ENCODE measurements at regions not wholly inside any gene's neighbourhood (a gene's known extent, or its start where the extent isn't known, plus 50 kb on each side); places are given as distances from the start of the nearest gene placed in this dataset.
"Not testable (repeated sequence)": the region's sequence is repeated elsewhere in the genome, so short reads cannot be mapped to it uniquely, and the experiment has no call there.

DNA sequence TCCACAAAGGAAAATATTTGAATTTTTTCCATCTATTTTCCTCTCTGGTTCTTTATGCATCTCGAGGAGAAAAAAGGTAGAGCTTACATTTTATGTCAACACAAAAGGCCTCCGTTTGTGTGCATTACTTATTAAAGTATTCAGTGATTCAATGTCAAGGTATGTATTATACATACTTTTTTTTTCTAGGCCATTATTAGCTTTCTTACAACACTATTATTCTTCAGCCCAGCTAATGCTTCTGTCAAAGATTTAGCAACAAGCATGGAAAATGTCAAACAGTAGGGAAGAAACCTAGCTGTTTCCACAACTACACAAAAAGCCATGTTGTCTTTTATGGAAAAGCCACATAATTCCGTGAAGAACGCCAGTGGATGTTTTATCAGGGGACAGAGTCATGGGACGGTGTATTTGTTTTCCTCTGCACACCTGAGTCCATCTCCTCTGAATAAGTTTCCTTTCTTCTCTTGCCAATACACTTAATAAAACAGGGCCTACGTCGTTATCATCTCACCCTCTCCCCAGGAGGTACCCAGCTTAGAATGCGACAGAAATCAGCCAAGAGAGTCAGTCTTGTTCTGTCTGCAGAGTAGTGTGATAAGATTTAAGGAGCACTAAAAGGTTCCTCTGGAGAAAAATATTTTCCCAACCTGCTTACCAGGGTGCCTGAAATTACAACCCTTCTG lies 209.7 kb upstream of the AUTS2 start:
- Histone ChIP-seq H3K79me2 (ENCODE audit: control insufficient read depth, insufficient read depth, low read length) (no peaks in the 10 kb centered on the region), H3K4ac (ENCODE audit: low read depth, low read length) (no peak overlapping the region), H4K5ac (ENCODE audit: low read length) (no peak overlapping the region), H4K8ac (ENCODE audit: low read depth, low read length) (no peak overlapping the region), H3K27me3 (ENCODE audit: insufficient read depth, low read length, poor library complexity) (no peaks in the 10 kb centered on the region), H3K79me1 (ENCODE audit: low read length) (no peaks in the 10 kb centered on the region), H3K9ac (ENCODE audit: low read length) (no peak overlapping the region), H2AK5ac (ENCODE audit: low read length) (no peak overlapping the region), H3K18ac (ENCODE audit: low read length) (no peak overlapping the region), H3K4me3 (ENCODE audit: low read length) (no peak overlapping the region), H2BK15ac (replicated peaks; ENCODE audit: low read depth) (no peak overlapping the region), H3K36me3 (ENCODE audit: control insufficient read depth, insufficient read depth, low read length) (no peaks in the 10 kb centered on the region), H3K4me1 (ENCODE audit: control insufficient read depth, low read depth, low read length) (peaks cover 2% of the 10 kb centered on the region), H3K4me2 (ENCODE audit: low read length) (no peak overlapping the region), H2BK5ac (ENCODE audit: low read length) (no peak overlapping the region), H3K23ac (ENCODE audit: low read length) (no peak overlapping the region), H3K27ac (ENCODE audit: low read depth, low read length) (peak overlapping the region; percentile 49), H2BK120ac (ENCODE audit: low read depth, low read length) (no peak overlapping the region), H3K56ac (ENCODE audit: low read length) (no peak overlapping the region)
- no CpG with 5 or more reads among the region's 8 CpGs for WGBS (ENCODE audit: extremely low coverage, insufficient coverage, low lambda C conversion rate)
- DNase-seq: peak; percentile 83

DNA sequence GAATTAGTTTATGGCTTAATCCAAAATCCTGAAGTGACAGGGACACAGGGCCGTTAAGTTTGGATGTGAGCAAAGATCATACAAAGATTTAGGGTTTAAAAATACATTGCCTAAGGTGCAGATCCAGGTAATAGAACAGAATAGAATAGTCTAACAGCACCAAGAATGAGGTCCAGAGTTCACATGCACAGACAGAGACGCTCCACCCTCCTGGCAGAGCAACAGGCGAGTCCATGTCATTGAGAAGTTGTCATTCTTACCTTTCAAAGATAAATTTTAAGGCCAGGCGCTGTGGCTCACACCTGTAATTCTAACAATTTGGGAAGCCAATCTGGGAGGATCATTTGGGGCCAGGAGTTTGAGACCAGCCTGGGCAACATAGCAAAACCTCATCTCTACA lies 209.1 kb upstream of the AUTS2 start:
- Histone ChIP-seq H3K4ac (ENCODE audit: low read depth, low read length) (no peak overlapping the region), H2AK5ac (ENCODE audit: low read length) (no peak overlapping the region), H3K56ac (ENCODE audit: low read length) (no peak overlapping the region), H4K5ac (ENCODE audit: low read length) (no peak overlapping the region), H4K8ac (ENCODE audit: low read depth, low read length) (no peak overlapping the region), H2BK5ac (ENCODE audit: low read length) (no peak overlapping the region), H3K27ac (ENCODE audit: low read depth, low read length) (peak overlapping the region; percentile 49), H3K4me3 (ENCODE audit: low read length) (no peak overlapping the region), H3K4me1 (ENCODE audit: control insufficient read depth, low read depth, low read length) (peaks cover 2% of the 10 kb centered on the region), H3K79me1 (ENCODE audit: low read length) (no peaks in the 10 kb centered on the region), H3K27me3 (ENCODE audit: insufficient read depth, low read length, poor library complexity) (no peaks in the 10 kb centered on the region), H3K4me2 (ENCODE audit: low read length) (no peak overlapping the region), H2BK120ac (ENCODE audit: low read depth, low read length) (no peak overlapping the region), H3K79me2 (ENCODE audit: control insufficient read depth, insufficient read depth, low read length) (no peaks in the 10 kb centered on the region), H3K23ac (ENCODE audit: low read length) (no peak overlapping the region), H3K36me3 (ENCODE audit: control insufficient read depth, insufficient read depth, low read length) (no peaks in the 10 kb centered on the region), H2BK15ac (replicated peaks; ENCODE audit: low read depth) (no peak overlapping the region), H3K9ac (ENCODE audit: low read length) (no peak overlapping the region), H3K18ac (ENCODE audit: low read length) (no peak overlapping the region)
- no peak for DNase-seq
- no CpG with 5 or more reads among the region's 4 CpGs for WGBS (ENCODE audit: extremely low coverage, insufficient coverage, low lambda C conversion rate)

DNA sequence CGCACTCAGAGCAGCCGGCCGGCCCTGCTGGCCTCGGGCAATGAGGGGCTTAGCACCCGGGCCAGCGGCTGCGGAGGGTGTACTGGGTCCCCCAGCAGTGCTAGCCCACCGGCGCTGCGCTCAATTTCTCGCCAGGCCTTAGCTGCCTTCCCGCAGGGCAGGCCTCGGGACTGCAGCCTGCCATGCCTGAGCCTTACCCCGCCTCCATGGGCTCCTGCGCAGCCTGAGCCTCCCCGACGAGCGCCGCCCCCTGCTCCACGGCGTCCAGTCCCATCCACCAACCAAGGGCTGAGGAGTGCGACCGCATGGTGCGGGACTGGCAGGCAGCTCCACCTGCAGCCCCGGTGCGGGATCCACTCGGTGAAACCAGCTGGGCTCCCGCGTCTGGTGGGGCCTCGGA lies 204.4 kb upstream of the AUTS2 start:
- H3K27ac ChIP-seq (ENCODE audit: low read depth, low read length); H3K4me1 ChIP-seq (ENCODE audit: control insufficient read depth, low read depth, low read length); H4K8ac ChIP-seq (ENCODE audit: low read depth, low read length); H3K4me3 ChIP-seq (ENCODE audit: low read length); H4K5ac ChIP-seq (ENCODE audit: low read length); H3K27me3 ChIP-seq (ENCODE audit: insufficient read depth, low read length, poor library complexity); H3K79me2 ChIP-seq (ENCODE audit: control insufficient read depth, insufficient read depth, low read length); H2AK5ac ChIP-seq (ENCODE audit: low read length); H3K23ac ChIP-seq (ENCODE audit: low read length); DNase-seq; H3K36me3 ChIP-seq (ENCODE audit: control insufficient read depth, insufficient read depth, low read length); H3K79me1 ChIP-seq (ENCODE audit: low read length); H2BK15ac ChIP-seq (replicated peaks; ENCODE audit: low read depth); H3K4me2 ChIP-seq (ENCODE audit: low read length); H2BK120ac ChIP-seq (ENCODE audit: low read depth, low read length); H3K9ac ChIP-seq (ENCODE audit: low read length); H3K56ac ChIP-seq (ENCODE audit: low read length); H2BK5ac ChIP-seq (ENCODE audit: low read length); H3K18ac ChIP-seq (ENCODE audit: low read length); H3K4ac ChIP-seq (ENCODE audit: low read depth, low read length): not testable (repeated sequence)
- WGBS (ENCODE audit: extremely low coverage, insufficient coverage, low lambda C conversion rate): no CpG with 5 or more reads among the region's 30 CpGs

DNA sequence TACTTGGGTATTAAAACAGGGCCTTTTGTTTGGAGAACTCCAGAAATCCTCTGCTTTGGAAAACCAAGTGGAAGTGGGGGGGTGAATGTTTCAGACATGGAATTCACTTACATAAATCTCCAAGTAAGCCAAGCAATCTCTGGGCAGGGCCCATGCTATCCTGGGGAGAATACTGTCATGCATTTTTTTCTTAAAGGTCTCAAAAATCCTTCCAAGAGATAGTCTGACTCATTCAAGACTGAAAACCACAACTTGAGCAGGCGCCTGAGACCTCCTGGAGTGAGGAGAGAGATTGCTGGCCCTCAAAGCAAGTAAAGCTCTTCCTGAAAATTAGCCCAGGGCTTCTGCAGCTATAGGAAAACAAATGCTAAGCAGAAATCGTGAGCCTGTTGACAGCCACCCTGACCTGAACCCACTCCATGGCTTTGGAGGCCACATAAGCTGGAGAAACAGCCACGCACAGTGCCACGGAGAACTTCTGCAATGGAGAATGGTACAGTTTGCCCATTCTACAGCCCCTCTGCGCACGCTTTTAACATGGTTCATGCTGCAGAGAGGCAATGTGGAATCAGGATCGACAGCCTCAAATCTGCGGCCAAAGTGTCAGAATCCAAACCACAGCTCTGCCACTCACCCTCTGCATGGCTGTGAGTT lies 203.1 kb upstream of the AUTS2 start:
- H3K23ac ChIP-seq (ENCODE audit: low read length): no peak overlapping the region
- no CpG with 5 or more reads among the region's 8 CpGs for WGBS (ENCODE audit: extremely low coverage, insufficient coverage, low lambda C conversion rate)
- H4K8ac ChIP-seq (ENCODE audit: low read depth, low read length): no peak overlapping the region
- peak overlapping the region; percentile 56 for H2BK120ac ChIP-seq (ENCODE audit: low read depth, low read length)
- no peak overlapping the region for H2BK5ac ChIP-seq (ENCODE audit: low read length)
- no peak overlapping the region for H2BK15ac ChIP-seq (replicated peaks; ENCODE audit: low read depth)
- H2AK5ac ChIP-seq (ENCODE audit: low read length): no peak overlapping the region
- H4K5ac ChIP-seq (ENCODE audit: low read length): no peak overlapping the region
- peak overlapping the region; percentile 9 for H3K56ac ChIP-seq (ENCODE audit: low read length)
- peak; percentile 88 for DNase-seq
- H3K4me3 ChIP-seq (ENCODE audit: low read length): no peak overlapping the region
- H3K79me2 ChIP-seq (ENCODE audit: control insufficient read depth, insufficient read depth, low read length): no peaks in the 10 kb centered on the region
- peaks cover 2% of the 10 kb centered on the region for H3K4me1 ChIP-seq (ENCODE audit: control insufficient read depth, low read depth, low read length)
- peak overlapping the region; percentile 55 for H3K18ac ChIP-seq (ENCODE audit: low read length)
- peak overlapping the region; percentile 43 for H3K27ac ChIP-seq (ENCODE audit: low read depth, low read length)
- H3K4ac ChIP-seq (ENCODE audit: low read depth, low read length): no peak overlapping the region
- no peaks in the 10 kb centered on the region for H3K27me3 ChIP-seq (ENCODE audit: insufficient read depth, low read length, poor library complexity)
- no peaks in the 10 kb centered on the region for H3K79me1 ChIP-seq (ENCODE audit: low read length)
- no peak overlapping the region for H3K4me2 ChIP-seq (ENCODE audit: low read length)
- H3K36me3 ChIP-seq (ENCODE audit: control insufficient read depth, insufficient read depth, low read length): no peaks in the 10 kb centered on the region
- no peak overlapping the region for H3K9ac ChIP-seq (ENCODE audit: low read length)

DNA sequence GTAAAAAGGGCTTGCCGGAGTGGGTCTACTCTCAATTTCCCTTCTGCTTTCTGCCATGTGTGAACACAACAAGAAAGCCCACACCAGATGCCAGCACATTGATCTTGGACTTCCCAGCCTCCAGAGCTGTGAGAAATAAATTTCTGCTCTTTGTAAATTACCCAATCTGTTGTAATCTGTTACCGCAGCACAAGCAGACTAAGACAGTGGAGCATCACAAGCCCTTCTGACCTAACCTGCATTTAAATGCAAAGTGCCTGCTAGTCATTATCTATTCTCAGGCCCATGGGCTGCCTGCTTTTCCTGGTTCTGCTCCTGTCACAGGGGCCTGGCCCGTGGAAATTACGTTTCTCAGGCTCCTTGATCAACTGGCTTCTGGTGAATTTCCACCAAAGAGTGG lies 199.3 kb upstream of the AUTS2 start:
- DNase-seq: no peak
- peak overlapping the region; percentile 26 for H3K56ac ChIP-seq (ENCODE audit: low read length)
- H2BK5ac ChIP-seq (ENCODE audit: low read length): peak overlapping the region; percentile 22
- no peak overlapping the region for H3K4me2 ChIP-seq (ENCODE audit: low read length)
- peak overlapping the region; percentile 39 for H3K27ac ChIP-seq (ENCODE audit: low read depth, low read length)
- peak overlapping the region; percentile 45 for H3K18ac ChIP-seq (ENCODE audit: low read length)
- H3K79me1 ChIP-seq (ENCODE audit: low read length): no peaks in the 10 kb centered on the region
- no peak overlapping the region for H3K23ac ChIP-seq (ENCODE audit: low read length)
- no peaks in the 10 kb centered on the region for H3K79me2 ChIP-seq (ENCODE audit: control insufficient read depth, insufficient read depth, low read length)
- H3K4me3 ChIP-seq (ENCODE audit: low read length): no peak overlapping the region
- H3K9ac ChIP-seq (ENCODE audit: low read length): no peak overlapping the region
- no peaks in the 10 kb centered on the region for H3K27me3 ChIP-seq (ENCODE audit: insufficient read depth, low read length, poor library complexity)
- peaks cover 2% of the 10 kb centered on the region for H3K4me1 ChIP-seq (ENCODE audit: control insufficient read depth, low read depth, low read length)
- no peak overlapping the region for H2AK5ac ChIP-seq (ENCODE audit: low read length)
- no peak overlapping the region for H2BK120ac ChIP-seq (ENCODE audit: low read depth, low read length)
- H4K5ac ChIP-seq (ENCODE audit: low read length): no peak overlapping the region
- no peaks in the 10 kb centered on the region for H3K36me3 ChIP-seq (ENCODE audit: control insufficient read depth, insufficient read depth, low read length)
- no peak overlapping the region for H4K8ac ChIP-seq (ENCODE audit: low read depth, low read length)
- H2BK15ac ChIP-seq (replicated peaks; ENCODE audit: low read depth): no peak overlapping the region
- no CpG with 5 or more reads among the region's 4 CpGs for WGBS (ENCODE audit: extremely low coverage, insufficient coverage, low lambda C conversion rate)
- no peak overlapping the region for H3K4ac ChIP-seq (ENCODE audit: low read depth, low read length)

DNA sequence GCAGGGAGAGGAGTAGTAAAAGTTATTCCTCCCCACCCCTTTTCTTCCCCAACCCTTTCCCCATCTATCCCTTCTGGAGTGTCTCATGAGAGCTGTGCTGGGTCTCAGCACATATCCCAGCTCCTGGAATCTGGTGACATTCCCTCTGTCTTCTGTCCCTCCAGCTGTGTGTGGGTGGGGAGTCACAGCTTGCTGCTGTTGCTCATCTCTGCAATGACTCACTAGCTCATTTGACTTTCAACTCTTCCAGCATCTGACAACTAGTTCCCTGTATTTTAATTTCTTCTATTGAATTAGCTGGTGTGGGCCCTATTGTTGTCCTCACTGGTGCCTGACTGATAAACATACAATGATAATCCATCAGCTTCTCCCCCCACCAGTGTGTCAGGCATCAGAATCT lies 198.9 kb upstream of the AUTS2 start:
- Histone ChIP-seq H4K5ac (ENCODE audit: low read length) (no peak overlapping the region), H3K4me3 (ENCODE audit: low read length) (no peak overlapping the region), H3K4ac (ENCODE audit: low read depth, low read length) (no peak overlapping the region), H3K4me2 (ENCODE audit: low read length) (no peak overlapping the region), H3K18ac (ENCODE audit: low read length) (no peak overlapping the region), H3K79me2 (ENCODE audit: control insufficient read depth, insufficient read depth, low read length) (no peaks in the 10 kb centered on the region), H3K56ac (ENCODE audit: low read length) (peak overlapping the region; percentile 26), H2BK120ac (ENCODE audit: low read depth, low read length) (no peak overlapping the region), H3K79me1 (ENCODE audit: low read length) (no peaks in the 10 kb centered on the region), H3K4me1 (ENCODE audit: control insufficient read depth, low read depth, low read length) (peaks cover 2% of the 10 kb centered on the region), H3K9ac (ENCODE audit: low read length) (no peak overlapping the region), H2AK5ac (ENCODE audit: low read length) (no peak overlapping the region), H2BK15ac (replicated peaks; ENCODE audit: low read depth) (no peak overlapping the region), H3K23ac (ENCODE audit: low read length) (no peak overlapping the region), H3K27ac (ENCODE audit: low read depth, low read length) (peak overlapping the region; percentile 39), H3K27me3 (ENCODE audit: insufficient read depth, low read length, poor library complexity) (no peaks in the 10 kb centered on the region), H4K8ac (ENCODE audit: low read depth, low read length) (no peak overlapping the region), H3K36me3 (ENCODE audit: control insufficient read depth, insufficient read depth, low read length) (no peaks in the 10 kb centered on the region), H2BK5ac (ENCODE audit: low read length) (peak overlapping the region; percentile 22)
- peak; percentile 95 for DNase-seq
